H9 (cell line): ENCODE measurements at regions not wholly inside any gene's neighbourhood (a gene's known extent, or its start where the extent isn't known, plus 50 kb on each side); places are given as distances from the start of the nearest gene placed in this dataset.

Source experiments
- DNase-seq: peaks from one replicate; pipeline ENCODE4 v3.0.0-alpha.2; 2017
- H2AFZ ChIP-seq: one replicate; pipeline ENCODE4 v1.6.1; 2013; ENCODE audit warnings: mild to moderate bottlenecking, low read length, control low read depth, moderate library complexity
- H2AK5ac ChIP-seq: 2 replicates; pipeline ENCODE4 v1.6.1; 2013; ENCODE audit warnings: low read length, control low read depth, mixed read lengths; ENCODE audit not compliant: insufficient read length
- H2BK120ac ChIP-seq: one replicate; pipeline ENCODE4 v1.6.1; 2013; ENCODE audit warnings: low read depth, mild to moderate bottlenecking, low read length, control low read depth, inconsistent platforms; ENCODE audit not compliant: poor library complexity, severe bottlenecking
- H2BK12ac ChIP-seq: 2 replicates; pipeline ENCODE4 v1.6.1; 2013; ENCODE audit warnings: low read length, control low read depth, mixed read lengths, low read depth; ENCODE audit not compliant: insufficient read length
- H2BK15ac ChIP-seq: 2 replicates; pipeline ENCODE4 v1.6.1; 2013; ENCODE audit warnings: low read depth, low read length, control low read depth
- H2BK20ac ChIP-seq: one replicate; pipeline ENCODE4 v1.6.1; 2013; ENCODE audit warnings: low read depth, mild to moderate bottlenecking, low read length, control low read depth, inconsistent platforms; ENCODE audit not compliant: poor library complexity, severe bottlenecking
- H2BK5ac ChIP-seq: 2 replicates; pipeline ENCODE4 v1.6.1; 2013; ENCODE audit warnings: low read length, control low read depth, mixed read lengths; ENCODE audit not compliant: insufficient read length
- H3K14ac ChIP-seq: 2 replicates; pipeline ENCODE4 v1.6.1; 2013; ENCODE audit warnings: low read length, control low read depth; ENCODE audit not compliant: insufficient read depth
- H3K18ac ChIP-seq: 2 replicates; pipeline ENCODE4 v1.6.1; 2013; ENCODE audit warnings: low read depth, mild to moderate bottlenecking, mixed read lengths, low read length, control low read depth; ENCODE audit not compliant: insufficient read length
- H3K23ac ChIP-seq: 2 replicates; pipeline ENCODE4 v1.6.1; 2013; ENCODE audit warnings: low read length, control low read depth, mixed read lengths, low read depth; ENCODE audit not compliant: insufficient read length
- H3K23me2 ChIP-seq: 2 replicates; pipeline ENCODE4 v1.6.1; 2013; ENCODE audit warnings: low read depth, mild to moderate bottlenecking, mixed read lengths, low read length, control low read depth; ENCODE audit not compliant: insufficient read length, poor library complexity, severe bottlenecking
- H3K27ac ChIP-seq: 2 replicates; pipeline ENCODE4 v1.5.1; 2013; ENCODE audit warnings: low read length, control low read depth, mixed read lengths, low read depth; ENCODE audit not compliant: insufficient read length
- H3K27me3 ChIP-seq: 2 replicates; pipeline ENCODE4 v1.6.1; 2013; ENCODE audit warnings: low read length, control low read depth, inconsistent platforms; ENCODE audit not compliant: insufficient read depth
- H3K4ac ChIP-seq: 2 replicates; pipeline ENCODE4 v1.6.1; 2013; ENCODE audit warnings: low read depth, mild to moderate bottlenecking, control low read depth, inconsistent platforms, low read length, moderate library complexity
- H3K4me1 ChIP-seq: 2 replicates; pipeline ENCODE4 v1.6.1; 2013; ENCODE audit warnings: low read length, control low read depth, inconsistent platforms; ENCODE audit not compliant: insufficient read depth
- H3K4me2 ChIP-seq: 2 replicates; pipeline ENCODE4 v1.6.1; 2013; ENCODE audit warnings: low read length, control low read depth, mixed read lengths; ENCODE audit not compliant: insufficient read length, insufficient read depth
- H3K56ac ChIP-seq: 2 replicates; pipeline ENCODE4 v1.6.1; 2013; ENCODE audit warnings: low read depth, mild to moderate bottlenecking, mixed read lengths, low read length, control low read depth; ENCODE audit not compliant: insufficient read length
- H3K79me1 ChIP-seq: 2 replicates; pipeline ENCODE4 v1.6.1; 2013; ENCODE audit warnings: low read depth, mild to moderate bottlenecking, moderate library complexity, low read length, control low read depth, inconsistent platforms; ENCODE audit not compliant: insufficient read depth, poor library complexity, severe bottlenecking
- H3K79me2 ChIP-seq: 2 replicates; pipeline ENCODE4 v1.6.1; 2013; ENCODE audit warnings: low read length, control low read depth, inconsistent platforms; ENCODE audit not compliant: insufficient read depth
- H3K9ac ChIP-seq: 2 replicates; pipeline ENCODE4 v1.6.1; 2013; ENCODE audit warnings: low read length, control low read depth, mixed read lengths; ENCODE audit not compliant: insufficient read length; ENCODE audit errors: extremely low read depth
- H3K9me3 ChIP-seq: one replicate; pipeline ENCODE4 v1.6.1; 2013; ENCODE audit warnings: low read depth, low read length, inconsistent platforms; ENCODE audit not compliant: control insufficient read depth
- H3T11ph ChIP-seq: one replicate; pipeline ENCODE4 v1.6.1; 2013; ENCODE audit warnings: mild to moderate bottlenecking, low read length, control low read depth, inconsistent platforms
- H4K20me1 ChIP-seq: one replicate; pipeline ENCODE4 v1.6.1; 2013; ENCODE audit not compliant: control insufficient read depth, insufficient read length, insufficient read depth
- H4K5ac ChIP-seq: 2 replicates; pipeline ENCODE4 v1.6.1; 2013; ENCODE audit warnings: low read depth, mild to moderate bottlenecking, mixed read lengths, low read length, control low read depth; ENCODE audit not compliant: insufficient read length
- H4K8ac ChIP-seq: replicated peaks from 2 replicates; pipeline ENCODE4 v1.6.1; 2013; ENCODE audit warnings: low read length, control low read depth, mixed read lengths, low read depth; ENCODE audit not compliant: insufficient read length
- H4K91ac ChIP-seq: 2 replicates; pipeline ENCODE4 v1.6.1; 2013; ENCODE audit warnings: low read depth, mild to moderate bottlenecking, moderate library complexity, mixed read lengths, low read length, control low read depth; ENCODE audit not compliant: insufficient read length
- H3K27ac Mint-ChIP-seq, 3 experiments: 2 replicates in 2 of 3; 3 replicates in 1 of 3; pipeline ENCODE4 v1.8.0; 2020 to 2021; ENCODE audit warnings: mixed read lengths in 3 of 3, mild to moderate bottlenecking in 1 of 3, moderate library complexity in 1 of 3
- H3K27me3 Mint-ChIP-seq: 2 replicates; pipeline ENCODE4 v1.8.0; 2021; ENCODE audit warnings: low read depth, mild to moderate bottlenecking, moderate library complexity, mixed read lengths
- H3K36me3 Mint-ChIP-seq, 3 experiments: 2 replicates in 2 of 3; 3 replicates in 1 of 3; pipeline ENCODE4 v1.8.0; 2020 to 2021; ENCODE audit warnings: low read depth in 3 of 3, mixed read lengths in 3 of 3; ENCODE audit not compliant: insufficient read depth in 1 of 3
- H3K4me1 Mint-ChIP-seq, 2 experiments: 2 replicates each; pipeline ENCODE4 v1.8.0; 2020; ENCODE audit warnings: mixed read lengths in 2 of 2
- H3K4me3 Mint-ChIP-seq, 2 experiments: 2 replicates in 1 of 2; 3 replicates in 1 of 2; pipeline ENCODE4 v1.8.0; 2020 to 2021; ENCODE audit warnings: mild to moderate bottlenecking in 2 of 2, mixed read lengths in 2 of 2, moderate library complexity in 1 of 2
- H3K9me3 Mint-ChIP-seq, 2 experiments: 2 replicates in 1 of 2; 3 replicates in 1 of 2; pipeline ENCODE4 v1.8.0; 2020; ENCODE audit warnings: mild to moderate bottlenecking in 2 of 2, mixed read lengths in 2 of 2, moderate library complexity in 1 of 2
- CTCF ChIP-seq: fragments of 200-600 bp; sonication (generic); conservative IDR thresholded peaks from 3 replicates; pipeline ENCODE4 v1.8.0; 2021; ENCODE audit warnings: antibody characterized with exemption, mild to moderate bottlenecking
- WGBS: extraction: QIAGEN DNeasy Blood & Tissue Kit; methylation state at CpG from one replicate; pipeline ENCODE4 v1.1.7; 2013; ENCODE audit warnings: missing lambda C conversion rate, low lambda C conversion rate, mixed read lengths; ENCODE audit not compliant: insufficient read length; ENCODE audit errors: extremely low coverage; 5-methylcytosine and 5-hydroxymethylcytosine counted together

GRCh38 chrX:25166145-25166544 is 150.4 kb upstream of the ARX start:
- H4K5ac ChIP-seq, result no peak overlapping the region
- Mint-ChIP-seq H3K27ac (no peak overlapping the region), H3K27me3 (no peaks in the 10 kb centered on the region; the same call in 1 of the 2 replicates), H3K9me3 (no peaks in the 10 kb centered on the region), H3K36me3 (no peaks in the 10 kb centered on the region), H3K4me3 (no peak overlapping the region), H3K4me1 (peaks cover 0 to 3% of the 10 kb centered on the region in 2 experiments; a peak in 1 of 4 replicates)
- H3K4me2 ChIP-seq, result no peak overlapping the region
- no peak overlapping the region for H2AFZ ChIP-seq
- no peak overlapping the region for H3K18ac ChIP-seq
- H3K4me1 ChIP-seq, result no peaks in the 10 kb centered on the region
- no peak overlapping the region for H3K4ac ChIP-seq
- no peak overlapping the region for H3K56ac ChIP-seq
- no peak overlapping the region for H3K9ac ChIP-seq
- no peak overlapping the region for H3T11ph ChIP-seq
- no peak for TF ChIP-seq CTCF
- H3K23ac ChIP-seq, result no peak overlapping the region
- H2BK120ac ChIP-seq, result no peak overlapping the region
- H3K23me2 ChIP-seq, result no peaks in the 10 kb centered on the region
- WGBS, result no CpG with 5 or more reads among the region's 4 CpGs
- no peaks in the 10 kb centered on the region for H3K9me3 ChIP-seq
- H3K27me3 ChIP-seq, result no peaks in the 10 kb centered on the region
- no peak overlapping the region for H3K14ac ChIP-seq
- no peaks in the 10 kb centered on the region for H4K20me1 ChIP-seq
- no peak overlapping the region for H2BK5ac ChIP-seq
- no peak overlapping the region for H2AK5ac ChIP-seq
- H3K27ac ChIP-seq, result no peak overlapping the region
- no peaks in the 10 kb centered on the region for H3K79me2 ChIP-seq
- no peak overlapping the region for H4K91ac ChIP-seq
- H4K8ac ChIP-seq, result no peak overlapping the region
- no peak for DNase-seq
- no peaks in the 10 kb centered on the region for H3K79me1 ChIP-seq
- H2BK20ac ChIP-seq, result no peak overlapping the region
- no peak overlapping the region for H2BK12ac ChIP-seq
- H2BK15ac ChIP-seq, result no peak overlapping the region
